Upper lobe of left lung (tissue), 4 donors: ENCODE measurements at regions not wholly inside any gene's neighbourhood (a gene's known extent, or its start where the extent isn't known, plus 50 kb on each side); places are given as distances from the start of the nearest gene placed in this dataset.

Experiments used
- POLR2A ChIP-seq, 4 donors: fragments of 450-650 bp; IDR thresholded peaks; one replicate each; pipeline ENCODE4 v1.5.1; 2016 to 2017; ENCODE audit warnings: antibody characterized with exemption in 4 of 4, mild to moderate bottlenecking in 2 of 4
- POLR2AphosphoS5 ChIP-seq, 2 donors: sonication (generic); formaldehyde crosslinking; IDR thresholded peaks; one replicate each; pipeline ENCODE4 v1.5.1; 2017; ENCODE audit warnings: antibody characterized with exemption in 2 of 2
- TF ChIP-seq, protein P1 (sequence below), 6 experiments: fragments of 450-650 bp in 4 of 6; fragments of 200-600 bp in 2 of 6; sonication (generic) in 2 of 6; IDR thresholded peaks; one replicate each; pipeline ENCODE4 v1.5.1; 2016 to 2019; ENCODE audit warnings: antibody characterized with exemption in 6 of 6

- TF ChIP-seq, protein P1, sequence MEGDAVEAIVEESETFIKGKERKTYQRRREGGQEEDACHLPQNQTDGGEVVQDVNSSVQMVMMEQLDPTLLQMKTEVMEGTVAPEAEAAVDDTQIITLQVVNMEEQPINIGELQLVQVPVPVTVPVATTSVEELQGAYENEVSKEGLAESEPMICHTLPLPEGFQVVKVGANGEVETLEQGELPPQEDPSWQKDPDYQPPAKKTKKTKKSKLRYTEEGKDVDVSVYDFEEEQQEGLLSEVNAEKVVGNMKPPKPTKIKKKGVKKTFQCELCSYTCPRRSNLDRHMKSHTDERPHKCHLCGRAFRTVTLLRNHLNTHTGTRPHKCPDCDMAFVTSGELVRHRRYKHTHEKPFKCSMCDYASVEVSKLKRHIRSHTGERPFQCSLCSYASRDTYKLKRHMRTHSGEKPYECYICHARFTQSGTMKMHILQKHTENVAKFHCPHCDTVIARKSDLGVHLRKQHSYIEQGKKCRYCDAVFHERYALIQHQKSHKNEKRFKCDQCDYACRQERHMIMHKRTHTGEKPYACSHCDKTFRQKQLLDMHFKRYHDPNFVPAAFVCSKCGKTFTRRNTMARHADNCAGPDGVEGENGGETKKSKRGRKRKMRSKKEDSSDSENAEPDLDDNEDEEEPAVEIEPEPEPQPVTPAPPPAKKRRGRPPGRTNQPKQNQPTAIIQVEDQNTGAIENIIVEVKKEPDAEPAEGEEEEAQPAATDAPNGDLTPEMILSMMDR (IDR thresholded peaks at IDR 0.05), result no peak
- TF ChIP-seq POLR2A (IDR thresholded peaks at IDR 0.05) (no peak), POLR2AphosphoS5 (IDR thresholded peaks at IDR 0.05) (no peak)
Observed at GRCh38 chr16:85249418-85250146, 137.3 kb upstream of the CIBAR2 start.
